Esophagus muscularis mucosa (tissue), 4 donors: ENCODE measurements at regions not wholly inside any gene's neighbourhood (a gene's known extent, or its start where the extent isn't known, plus 50 kb on each side); places are given as distances from the start of the nearest gene placed in this dataset.
A peak's percentile ranks its signal among the peaks of the same experiment; 100 is the strongest.

Source experiments
- DNase-seq: peaks from one replicate; pipeline ENCODE4 v3.0.0-alpha.2; 2017; ENCODE audit errors: extremely low spot score
- H3K27ac ChIP-seq, 4 donors: fragments of 200-600 bp; sonication (generic); replicated peaks in 1 of 4; 1 replicate in 3 of 4; 2 replicates in 1 of 4; pipeline ENCODE4 v1.5.1; 2016 to 2019; ENCODE audit warnings: mild to moderate bottlenecking in 1 of 4
- H3K27me3 ChIP-seq, 4 donors: fragments of 200-600 bp; sonication (generic); one replicate each; pipeline versions ENCODE4 v1.5.1 to v1.6.0; 2016 to 2019
- H3K36me3 ChIP-seq, 4 donors: fragments of 200-600 bp; sonication (generic); one replicate each; pipeline ENCODE4 v1.5.1; 2016 to 2019
- H3K4me1 ChIP-seq, 4 donors: fragments of 200-600 bp; sonication (generic); one replicate each; pipeline ENCODE4 v1.5.1; 2016 to 2019
- H3K4me3 ChIP-seq, 4 donors: fragments of 200-600 bp; sonication (generic); 1 replicate in 2 of 4; 2 replicates in 2 of 4; pipeline ENCODE4 v1.5.1; 2016 to 2019; ENCODE audit warnings: mild to moderate bottlenecking in 4 of 4, moderate library complexity in 1 of 4
- H3K9me3 ChIP-seq, 4 donors: fragments of 200-600 bp; sonication (generic); 1 replicate in 3 of 4; 2 replicates in 1 of 4; pipeline ENCODE4 v1.5.1; 2016 to 2019
- CTCF ChIP-seq, 3 experiments: fragments of 200-600 bp in 2 of 3; fragments of 450-650 bp in 1 of 3; sonication (generic) in 2 of 3; IDR thresholded peaks; one replicate each; pipeline ENCODE4 v1.5.1; 2017 to 2019; ENCODE audit warnings: antibody characterized with exemption in 3 of 3, mild to moderate bottlenecking in 2 of 3, moderate library complexity in 1 of 3
- EP300 ChIP-seq: sonication (generic); formaldehyde crosslinking; IDR thresholded peaks from one replicate; pipeline ENCODE4 v1.6.1; 2017; ENCODE audit warnings: antibody characterized with exemption
- POLR2A ChIP-seq: fragments of 450-650 bp; IDR thresholded peaks from one replicate; pipeline ENCODE4 v1.6.1; 2017; ENCODE audit warnings: antibody characterized with exemption, moderate library complexity, mild to moderate bottlenecking, low read depth
- POLR2AphosphoS5 ChIP-seq, 2 donors: sonication (generic); formaldehyde crosslinking; IDR thresholded peaks; one replicate each; pipeline ENCODE4 v1.6.1; 2017; ENCODE audit warnings: antibody characterized with exemption in 2 of 2
- WGBS: methylation state at CpG from one replicate; pipeline ENCODE4 v1.1.5; 2018; 5-methylcytosine and 5-hydroxymethylcytosine counted together
- intact Hi-C: fragments of 100-400 bp; cut with DNase I; formaldehyde crosslinking; loops from one replicate; pipeline ENCODE4 v1.15.1; 2023

GRCh38 chr7:106476751-106477150 lies 184.2 kb downstream of the CCDC71L start:
- H3K27ac ChIP-seq, result no peak overlapping the region
- intact Hi-C loops, result no loop called here
- DNase-seq, result no peak
- TF ChIP-seq POLR2A (no peak), CTCF (IDR thresholded peaks at IDR 0.05) (no peak), EP300 (no peak), POLR2AphosphoS5 (IDR thresholded peaks at IDR 0.05) (no peak)
- H3K9me3 ChIP-seq, result no peaks in the 10 kb centered on the region
- H3K36me3 ChIP-seq, result no peaks in the 10 kb centered on the region
- H3K27me3 ChIP-seq, result peaks cover 0 to 3% (median 0%) of the 10 kb centered on the region in 4 donors
- WGBS, result 70% methylated on average over 2 of the region's 2 CpGs
- no peak overlapping the region for H3K4me3 ChIP-seq
- H3K4me1 ChIP-seq, result peaks cover 0 to 9% (median 2%) of the 10 kb centered on the region in 4 donors

GRCh38 chr7:106472741-106473140 lies 188.0 kb upstream of the NAMPT start:
- 86% methylated on average over 3 of the region's 3 CpGs for WGBS

GRCh38 chr7:106471686-106472440 lies 187.1 kb upstream of the NAMPT start:
- peaks cover 0 to 3% (median 0%) of the 10 kb centered on the region in 4 donors for H3K27me3 ChIP-seq
- no peak overlapping the region for H3K4me3 ChIP-seq
- TF ChIP-seq POLR2AphosphoS5 (IDR thresholded peaks at IDR 0.05) (no peak), CTCF (IDR thresholded peaks at IDR 0.05) (no peak), POLR2A (no peak), EP300 (no peak)
- intact Hi-C loops, result no loop called here
- 81% methylated on average over 8 of the region's 8 CpGs for WGBS
- no peaks in the 10 kb centered on the region for H3K9me3 ChIP-seq
- H3K27ac ChIP-seq, result no peak overlapping the region
- peak; percentile 17 for DNase-seq
- peaks cover 4 to 10% (median 6%) of the 10 kb centered on the region in 4 donors for H3K4me1 ChIP-seq
- H3K36me3 ChIP-seq, result no peaks in the 10 kb centered on the region

More at GRCh38 chr7:106472741-106473140, 188.0 kb upstream of the NAMPT start:
- Histone ChIP-seq H3K4me3 (no peak overlapping the region), H3K27ac (no peak overlapping the region), H3K9me3 (no peaks in the 10 kb centered on the region), H3K4me1 (peaks cover 0 to 1% (median 0%) of the 10 kb centered on the region in 4 donors), H3K36me3 (no peaks in the 10 kb centered on the region), H3K27me3 (peaks cover 0 to 3% (median 0%) of the 10 kb centered on the region in 4 donors)
- intact Hi-C loops, result no loop called here
- DNase-seq, result no peak
- TF ChIP-seq POLR2A, result no peak
- TF ChIP-seq EP300, result no peak
- TF ChIP-seq CTCF (IDR thresholded peaks at IDR 0.05), result no peak
- TF ChIP-seq POLR2AphosphoS5 (IDR thresholded peaks at IDR 0.05), result no peak

GRCh38 chr7:106471021-106471420 lies 186.2 kb upstream of the NAMPT start:
- no peaks in the 10 kb centered on the region for H3K27me3 ChIP-seq
- H3K9me3 ChIP-seq, result no peaks in the 10 kb centered on the region
- DNase-seq, result no peak
- H3K27ac ChIP-seq, result no peak overlapping the region
- WGBS, result 81% methylated on average over 2 of the region's 2 CpGs
- H3K36me3 ChIP-seq, result no peaks in the 10 kb centered on the region
- no peak overlapping the region for H3K4me3 ChIP-seq
- H3K4me1 ChIP-seq, result peaks cover 6 to 17% (median 14%) of the 10 kb centered on the region in 4 donors
- intact Hi-C loops, result no loop called here
- TF ChIP-seq CTCF (IDR thresholded peaks at IDR 0.05), result no peak
- TF ChIP-seq EP300, result no peak
- no peak for TF ChIP-seq POLR2A
- TF ChIP-seq POLR2AphosphoS5 (IDR thresholded peaks at IDR 0.05), result no peak
